HG03439 (cell line): ENCODE measurements at regions not wholly inside any gene's neighbourhood (a gene's known extent, or its start where the extent isn't known, plus 50 kb on each side); places are given as distances from the start of the nearest gene placed in this dataset.

Source experiments
- ATAC-seq: cut with Tn5 transposase; IDR thresholded peaks from one replicate; pipeline ENCODE4 v1.9.1; 2021; ENCODE audit warnings: mild to moderate bottlenecking, moderate library complexity; ENCODE audit not compliant: unreplicated experiment

DNA sequence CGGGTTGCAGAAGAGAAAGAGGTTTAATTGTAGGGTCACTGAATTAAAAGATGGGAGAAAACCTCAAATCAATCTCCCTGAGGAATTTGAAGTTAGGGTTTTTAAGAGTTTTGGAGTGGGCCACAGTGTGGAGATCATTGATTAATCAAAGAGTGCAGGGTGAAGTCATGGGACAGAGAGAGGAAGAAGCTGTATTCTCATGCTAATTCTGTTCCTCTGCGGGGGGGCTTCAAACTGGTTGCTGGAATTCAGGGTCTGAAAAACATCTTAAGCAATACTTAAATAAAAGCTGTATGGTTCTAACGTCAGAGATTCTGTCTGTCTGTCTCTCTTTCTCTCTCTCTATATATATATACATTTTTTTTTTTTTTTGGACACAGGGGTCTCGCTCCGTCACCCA is 169.8 kb upstream of the SPATS2L start:
- ATAC-seq: no peak

DNA sequence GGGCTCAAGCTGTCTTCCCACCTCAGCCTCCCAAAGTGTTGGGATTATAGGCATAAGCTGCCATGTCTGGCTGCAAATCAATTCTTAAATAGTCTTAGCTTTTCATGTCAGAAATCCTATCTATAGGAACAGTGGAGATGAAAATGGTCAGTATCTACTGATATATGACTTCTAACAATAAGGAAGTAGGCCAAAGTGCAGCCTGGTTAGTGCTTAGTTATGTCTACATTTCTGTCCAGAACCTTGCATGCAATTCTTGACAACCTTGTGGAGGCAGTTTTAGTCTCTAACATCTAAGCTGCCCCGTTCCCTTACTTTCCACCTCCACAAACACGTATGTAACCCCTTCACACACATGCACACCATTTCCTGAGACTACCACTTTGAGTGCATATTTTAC is 169.2 kb upstream of the SPATS2L start:
- no peak for ATAC-seq

- ATAC-seq: no peak
Measured at GRCh38 chr2:200137691-200138090, 168.8 kb upstream of the SPATS2L start.

GRCh38 chr2:200138391-200139124 is 167.9 kb upstream of the SPATS2L start:
- ATAC-seq: no peak

- no peak for ATAC-seq
Measured at GRCh38 chr2:200144571-200144970, 161.9 kb upstream of the SPATS2L start.

- no peak for ATAC-seq
Measured at GRCh38 chr2:200146501-200146900, 160.0 kb upstream of the SPATS2L start.

GRCh38 chr2:200147371-200147770 is 159.1 kb upstream of the SPATS2L start:
- ATAC-seq: no peak

- ATAC-seq: no peak
Measured at GRCh38 chr2:200148366-200148765, 158.1 kb upstream of the SPATS2L start.

DNA sequence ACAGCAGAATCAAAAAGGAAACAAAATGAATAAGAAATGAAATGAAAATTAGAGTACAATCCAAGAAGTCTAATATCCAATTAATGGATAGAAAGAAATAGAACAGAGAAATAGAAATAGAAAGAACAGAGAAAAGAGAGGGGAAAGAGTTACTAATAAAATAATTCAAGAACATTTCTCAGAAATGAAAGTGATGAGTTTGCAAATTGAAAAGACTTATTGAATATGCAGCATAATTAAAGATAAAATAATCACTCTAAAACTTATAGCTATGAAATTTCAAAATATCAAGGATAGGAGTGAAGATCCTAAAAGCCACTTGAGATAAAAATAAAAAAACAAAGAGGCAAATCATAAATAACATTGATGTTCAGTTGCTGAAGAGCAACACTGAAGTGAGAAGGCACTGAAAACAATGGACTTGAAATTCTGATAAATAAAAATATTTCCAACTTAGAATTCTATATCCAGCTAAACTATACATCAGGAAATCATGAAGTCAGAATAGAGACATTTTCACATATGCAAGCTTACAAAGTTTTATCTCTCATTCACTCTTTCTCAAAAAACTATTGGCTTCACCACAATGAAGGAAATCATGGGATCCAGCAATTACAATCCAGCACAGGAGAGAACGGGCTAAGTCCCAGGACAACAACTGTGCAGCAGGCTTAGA is 155.9 kb upstream of the SPATS2L start:
- ATAC-seq: no peak

GRCh38 chr2:200155652-200156051 is 150.8 kb upstream of the SPATS2L start:
- ATAC-seq: no peak

DNA sequence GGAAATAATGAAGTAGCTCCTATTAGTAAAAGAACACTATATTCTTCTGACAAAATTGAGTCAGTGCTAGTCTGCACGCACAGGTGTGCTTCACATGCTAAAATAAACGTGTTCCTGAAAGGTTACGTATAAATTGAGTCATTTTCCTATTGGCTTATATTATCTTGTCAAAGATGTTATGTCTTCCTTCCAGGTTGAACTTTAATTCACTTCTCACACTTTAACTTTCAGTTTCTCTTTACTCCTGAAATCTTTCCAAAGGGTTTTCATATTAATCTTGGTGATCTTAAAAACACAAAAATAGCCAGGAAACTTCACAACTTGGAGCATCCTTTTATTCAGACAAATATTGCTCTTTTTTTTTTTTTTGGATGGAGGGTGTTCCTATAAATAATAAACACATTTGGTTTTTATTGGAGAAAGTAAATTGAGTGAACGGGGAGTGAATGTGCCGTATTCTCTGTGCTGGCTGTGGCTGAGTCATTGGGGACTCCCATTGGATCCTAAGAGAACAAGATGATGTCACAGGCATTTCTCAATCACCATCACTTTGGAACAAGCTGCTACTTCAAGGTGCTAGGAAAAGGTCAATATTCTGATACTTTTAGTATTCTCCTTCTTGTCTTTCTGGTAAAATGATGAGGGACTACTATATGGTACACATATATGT is 150.2 kb upstream of the SPATS2L start:
- ATAC-seq: no peak

GRCh38 chr2:200158647-200159356 is 147.7 kb upstream of the SPATS2L start:
- ATAC-seq: no peak

DNA sequence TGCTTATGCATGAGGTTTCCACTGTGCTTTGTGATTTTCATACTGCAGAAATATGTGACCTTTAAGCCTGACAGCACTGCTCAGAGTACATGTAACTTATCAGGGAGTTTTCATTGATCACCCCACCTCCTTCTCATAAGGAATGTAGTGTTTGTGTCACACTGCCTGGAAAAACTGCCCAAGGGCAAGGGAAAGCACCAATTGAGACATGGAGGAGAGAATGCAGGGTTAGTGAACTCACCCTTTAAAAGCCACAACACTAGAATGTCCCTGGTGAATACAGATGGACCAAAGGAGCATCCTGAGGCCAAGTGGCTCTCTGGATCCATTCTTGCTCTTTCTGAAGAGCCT is 147.2 kb upstream of the SPATS2L start:
- ATAC-seq: no peak

GRCh38 chr2:200159829-200160781 is 146.4 kb upstream of the SPATS2L start:
- ATAC-seq: no peak

DNA sequence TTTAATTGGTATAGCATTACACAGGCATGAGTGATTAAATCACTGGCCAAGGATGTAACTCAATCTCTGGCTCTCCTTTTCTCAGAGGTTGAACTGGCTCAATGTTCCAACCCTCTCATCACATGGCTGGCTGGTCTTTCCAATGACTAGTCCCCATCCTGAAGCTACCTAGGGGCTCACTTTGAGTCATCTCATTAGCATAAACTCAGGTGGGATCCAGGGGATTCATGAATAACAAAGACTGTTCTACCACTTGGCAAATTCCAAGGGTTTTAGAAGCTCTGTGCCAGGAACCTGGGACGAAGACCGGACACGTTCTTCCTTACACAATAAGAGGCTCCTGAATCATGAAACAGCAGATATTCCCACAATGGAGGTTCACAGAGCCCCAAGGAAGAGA is 145.0 kb upstream of the SPATS2L start:
- no peak for ATAC-seq

DNA sequence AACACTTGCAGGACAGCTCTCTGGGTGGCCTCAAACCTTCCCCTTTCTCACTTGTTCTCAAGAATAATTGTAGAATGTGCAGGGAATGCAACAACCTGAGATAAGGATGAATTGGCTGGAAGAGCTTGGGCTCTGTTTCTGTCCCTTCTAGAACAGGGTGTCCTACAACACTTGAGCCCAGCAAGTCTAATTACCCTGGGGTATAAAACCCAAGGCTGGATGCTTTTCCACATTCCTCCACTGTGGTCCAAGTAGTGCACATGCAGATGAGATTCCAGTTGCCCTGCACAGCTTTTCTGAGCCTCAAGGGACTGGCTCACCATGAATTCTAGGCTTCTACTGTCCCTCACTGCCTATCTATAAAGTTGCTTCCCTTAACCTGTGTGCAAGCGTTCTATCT is 140.8 kb upstream of the SPATS2L start:
- no peak for ATAC-seq

DNA sequence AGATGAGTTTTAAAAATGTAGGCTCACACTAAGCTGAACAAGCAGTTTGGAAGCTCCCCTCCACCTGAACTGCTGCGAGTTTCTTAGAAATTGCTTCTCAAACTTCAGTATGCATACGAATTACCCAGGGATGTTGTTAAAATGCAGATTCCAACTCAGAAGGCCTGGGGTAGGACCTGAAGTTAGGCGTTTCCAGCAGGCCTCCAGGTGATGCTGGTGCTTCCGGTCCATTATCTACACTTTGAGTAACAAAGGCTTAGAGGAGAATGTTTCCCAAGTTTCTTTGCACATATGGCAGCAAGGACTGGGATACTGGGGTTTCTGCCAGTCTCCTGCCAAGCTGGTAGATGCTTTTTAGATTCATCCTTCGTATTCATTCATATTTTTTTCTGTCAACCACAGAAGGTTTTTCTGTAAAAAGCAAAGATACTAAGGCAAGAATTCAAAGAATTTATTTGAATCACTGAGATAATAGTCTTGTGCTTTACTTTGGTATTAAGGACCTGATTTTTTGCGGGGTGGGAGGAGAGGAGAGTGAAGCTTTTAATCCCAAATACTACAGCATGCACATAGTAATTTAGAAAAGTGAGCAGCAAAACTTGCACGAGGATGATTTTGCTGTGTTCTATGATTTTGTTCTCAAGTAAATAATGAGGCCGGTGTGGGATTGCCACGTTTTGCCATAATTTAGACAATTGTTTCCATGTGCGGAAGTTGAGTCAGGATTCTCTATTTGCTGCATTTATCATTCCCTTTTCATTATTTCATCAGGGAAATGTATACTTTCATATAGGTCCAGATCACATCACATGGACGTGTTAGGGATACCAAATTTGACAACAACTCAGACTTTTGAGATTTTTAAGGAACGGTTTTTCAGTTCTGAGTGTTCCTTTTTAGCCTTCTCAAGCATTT is 137.6 kb upstream of the SPATS2L start:
- no peak for ATAC-seq

- no peak for ATAC-seq
Measured at GRCh38 chr2:200170221-200170620, 136.3 kb upstream of the SPATS2L start.

- ATAC-seq: no peak
Measured at GRCh38 chr2:200171731-200172482, 134.6 kb upstream of the SPATS2L start.
